Breast epithelium (tissue), 3 donors: ENCODE measurements at regions not wholly inside any gene's neighbourhood (a gene's known extent, or its start where the extent isn't known, plus 50 kb on each side); places are given as distances from the start of the nearest gene placed in this dataset.

ENCODE experiments used
- CTCF ChIP-seq, 3 donors: fragments of 450-650 bp; IDR thresholded peaks; one replicate each; pipeline ENCODE4 v1.5.1; 2016 to 2017; ENCODE audit warnings: antibody characterized with exemption in 3 of 3, mild to moderate bottlenecking in 3 of 3, moderate library complexity in 3 of 3
- POLR2A ChIP-seq: fragments of 450-650 bp; IDR thresholded peaks from one replicate; pipeline ENCODE4 v1.6.1; 2016; ENCODE audit warnings: antibody characterized with exemption, mild to moderate bottlenecking, moderate library complexity
- POLR2AphosphoS5 ChIP-seq, 3 donors: sonication (generic); formaldehyde crosslinking; IDR thresholded peaks; one replicate each; pipeline ENCODE4 v1.6.1; 2017; ENCODE audit warnings: antibody characterized with exemption in 3 of 3

- TF ChIP-seq CTCF (IDR thresholded peaks at IDR 0.05) (no peak), POLR2AphosphoS5 (IDR thresholded peaks at IDR 0.05) (no peak), POLR2A (no peak)
Observed at GRCh38 chr15:31467361-31467760, 140.7 kb downstream of the KLF13 start.
